ENCODE measurements at regions not wholly inside any gene's neighbourhood (a gene's known extent, or its start where the extent isn't known, plus 50 kb on each side); places are given as distances from the start of the nearest gene placed in this dataset.
"Not testable (repeated sequence)": the region's sequence is repeated elsewhere in the genome, so short reads cannot be mapped to it uniquely, and the experiment has no call there.

DNA sequence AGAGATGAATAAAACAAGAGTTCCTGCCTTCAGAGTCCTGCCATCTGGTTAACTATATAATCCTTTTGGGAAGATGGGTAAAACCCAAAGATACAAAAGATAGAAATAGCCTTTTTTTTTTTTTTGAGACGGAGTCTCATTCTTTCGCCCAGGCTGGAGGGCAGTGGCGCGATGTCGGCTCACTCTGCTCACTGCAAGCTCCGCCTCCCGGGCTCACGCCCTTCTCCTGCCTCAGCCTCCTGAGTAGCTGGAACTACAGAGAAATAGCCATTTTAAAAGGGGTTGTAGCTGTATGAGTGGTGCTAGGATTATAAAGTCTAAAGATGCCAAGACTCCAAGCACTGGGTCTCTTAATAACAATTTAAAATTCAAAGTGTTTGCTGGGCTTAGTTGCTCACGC is 97.2 kb downstream of the KDR start:
- in situ Hi-C loops (cut with MboI; ENCODE audit: low pct_unique_long_range_greater_than_20kb in 2 of 9, low sequenced_read_pairs in 9 of 9, unreplicated experiment in 9 of 9) = no loop called here
- H3K4me1 ChIP-seq (replicated peaks in 1 of 2) = peaks cover 14 to 21% of the 10 kb centered on the region in 2 donors
- H3K4me3 ChIP-seq = no peak overlapping the region
- no peak overlapping the region for H3K27ac ChIP-seq
- WGBS, 10 experiments = 75 to 91% (median 85%) methylated on average over 1 to 9 of the region's 9 CpGs; no CpG with 5 or more reads in 1 of the 10 experiments
- ATAC-seq (replicated peaks in 6 of 8) = no peak

DNA sequence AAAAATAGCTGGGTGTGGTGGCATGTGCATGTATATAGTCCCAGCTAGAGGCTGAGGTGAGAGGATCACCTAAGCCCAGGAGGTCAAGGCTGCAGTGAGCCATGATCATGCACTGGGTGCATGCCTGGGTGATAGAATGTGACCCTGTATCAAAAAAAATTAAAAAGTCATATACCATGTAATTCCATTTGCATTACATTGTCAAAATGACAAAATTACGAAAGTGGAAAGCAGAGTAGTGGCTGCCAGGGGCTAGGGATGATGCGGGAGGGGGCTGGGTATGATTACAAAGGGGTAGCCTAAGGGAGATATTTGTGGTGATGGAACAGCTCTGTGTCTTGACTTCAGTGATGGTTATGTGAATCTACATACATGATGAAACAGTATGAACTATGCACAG is 97.8 kb downstream of the KDR start:
- H3K4me3 ChIP-seq = no peak overlapping the region
- no peak for ATAC-seq (replicated peaks in 6 of 8)
- in situ Hi-C loops (cut with MboI; ENCODE audit: low pct_unique_long_range_greater_than_20kb in 2 of 9, low sequenced_read_pairs in 9 of 9, unreplicated experiment in 9 of 9) = no loop called here
- WGBS, 10 experiments = 37 to 100% (median 90%) methylated on average over 1 to 2 of the region's 2 CpGs; no CpG with 5 or more reads in 1 of the 10 experiments
- peaks cover 14 to 19% of the 10 kb centered on the region in 2 donors for H3K4me1 ChIP-seq (replicated peaks in 1 of 2)
- no peak overlapping the region for H3K27ac ChIP-seq

DNA sequence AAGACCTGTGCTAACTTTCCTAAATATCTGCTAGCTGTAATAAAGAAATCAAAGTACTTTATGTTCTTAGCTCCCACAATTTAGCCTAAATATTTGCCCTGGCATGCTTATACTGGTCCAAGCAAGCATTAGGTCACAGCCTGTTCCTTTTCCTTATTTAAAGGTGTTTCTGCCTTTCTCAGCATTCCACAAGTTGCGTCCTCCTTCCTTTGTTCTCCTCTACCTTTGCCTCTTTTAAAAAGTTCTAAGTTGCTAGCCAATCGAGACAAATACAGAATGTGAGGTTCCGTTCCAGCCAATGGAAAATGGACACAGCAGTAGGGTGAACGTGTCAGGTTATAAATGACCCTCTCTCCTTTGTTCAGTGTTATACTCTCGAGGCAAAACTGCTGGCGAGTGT is 99.9 kb downstream of the KDR start:
- 20 to 100% (median 69%) methylated on average over 1 to 6 of the region's 6 CpGs for WGBS, 10 experiments
- H3K27ac ChIP-seq; H3K4me3 ChIP-seq; H3K4me1 ChIP-seq (replicated peaks in 1 of 2); ATAC-seq (replicated peaks in 6 of 8); in situ Hi-C loops (cut with MboI; ENCODE audit: low pct_unique_long_range_greater_than_20kb in 2 of 9, low sequenced_read_pairs in 9 of 9, unreplicated experiment in 9 of 9): not testable (repeated sequence)

DNA sequence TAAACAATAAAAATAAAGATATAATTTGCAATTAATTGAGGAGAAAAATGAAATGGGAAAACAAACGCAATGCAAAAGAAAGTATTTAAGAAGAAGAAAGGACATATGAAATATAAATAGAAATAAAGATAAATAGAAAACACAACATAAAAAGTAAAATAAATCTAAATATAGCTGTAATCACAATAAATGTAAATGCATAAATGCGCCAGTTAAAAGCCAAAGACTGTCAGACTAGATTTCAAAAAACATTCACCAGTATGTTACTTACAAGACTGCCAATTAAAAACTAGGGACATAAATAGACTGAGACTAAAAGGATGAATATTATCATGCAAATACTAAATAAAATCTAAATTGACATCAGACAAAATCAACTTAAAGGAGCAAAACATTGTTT is 102.4 kb downstream of the KDR start:
- Histone ChIP-seq H3K27ac (no peak overlapping the region), H3K4me3 (no peak overlapping the region), H3K4me1 (replicated peaks in 1 of 2) (no peaks in the 10 kb centered on the region)
- in situ Hi-C loops (cut with MboI; ENCODE audit: low pct_unique_long_range_greater_than_20kb in 2 of 9, low sequenced_read_pairs in 9 of 9, unreplicated experiment in 9 of 9) = loop anchor here in 2 of 9 experiments (25.0 kb wide), 2 partner anchors 289 to 314 kb away; partner anchors contain the start of gene SRD5A3 (in 1 of the 2)
- ATAC-seq (replicated peaks in 6 of 8) = no peak
- WGBS, 10 experiments = 67 to 100% (median 93%) methylated on average over 1 to 2 of the region's 2 CpGs

DNA sequence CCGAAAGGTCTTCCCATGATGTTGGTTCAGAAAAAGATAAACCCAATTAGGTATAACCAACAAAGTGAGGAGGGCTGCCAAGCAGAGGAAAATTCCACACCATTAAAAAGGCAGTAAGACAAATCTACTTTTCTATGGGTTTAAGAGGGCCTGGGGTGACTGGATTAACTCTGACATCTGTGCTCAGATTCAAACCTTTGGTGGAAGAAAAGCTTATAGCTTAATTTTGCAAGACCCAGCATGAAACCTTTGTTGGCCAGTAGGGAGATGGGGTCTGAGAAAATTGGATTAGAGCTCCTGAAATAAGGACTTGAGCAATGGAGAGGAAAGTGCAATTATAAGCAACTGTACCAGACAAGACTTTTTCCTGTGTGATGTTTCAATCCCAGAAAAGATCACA is 104.2 kb downstream of the KDR start:
- Histone ChIP-seq H3K4me1 (replicated peaks in 1 of 2) (no peaks in the 10 kb centered on the region), H3K27ac (no peak overlapping the region), H3K4me3 (no peak overlapping the region)
- in situ Hi-C loops (cut with MboI; ENCODE audit: low pct_unique_long_range_greater_than_20kb in 2 of 9, low sequenced_read_pairs in 9 of 9, unreplicated experiment in 9 of 9) = loop anchor here in 2 of 9 experiments (25.0 kb wide), 2 partner anchors 291 to 316 kb away; partner anchors contain the start of gene SRD5A3 (in 1 of the 2)
- no peak for ATAC-seq (replicated peaks in 6 of 8)
- 0 to 100% (median 0%) methylated on average over 1 of the region's 1 CpG; no CpG with 5 or more reads in 3 of the 10 experiments for WGBS, 10 experiments

- WGBS, 10 experiments = 20 to 100% (median 71%) methylated on average over 1 to 2 of the region's 2 CpGs; no CpG with 5 or more reads in 3 of the 10 experiments
- no peak for ATAC-seq (replicated peaks in 6 of 8)
- Histone ChIP-seq H3K4me3 (no peak overlapping the region), H3K4me1 (replicated peaks in 1 of 2) (no peaks in the 10 kb centered on the region), H3K27ac (no peak overlapping the region)
- in situ Hi-C loops (cut with MboI; ENCODE audit: low pct_unique_long_range_greater_than_20kb in 2 of 9, low sequenced_read_pairs in 9 of 9, unreplicated experiment in 9 of 9) = loop anchor here in 2 of 9 experiments (25.0 kb wide), 2 partner anchors 292 to 317 kb away; partner anchors contain the start of gene SRD5A3 (in 1 of the 2)
Observed at GRCh38 chr4:55020131-55020530, 105.3 kb downstream of the KDR start.

DNA sequence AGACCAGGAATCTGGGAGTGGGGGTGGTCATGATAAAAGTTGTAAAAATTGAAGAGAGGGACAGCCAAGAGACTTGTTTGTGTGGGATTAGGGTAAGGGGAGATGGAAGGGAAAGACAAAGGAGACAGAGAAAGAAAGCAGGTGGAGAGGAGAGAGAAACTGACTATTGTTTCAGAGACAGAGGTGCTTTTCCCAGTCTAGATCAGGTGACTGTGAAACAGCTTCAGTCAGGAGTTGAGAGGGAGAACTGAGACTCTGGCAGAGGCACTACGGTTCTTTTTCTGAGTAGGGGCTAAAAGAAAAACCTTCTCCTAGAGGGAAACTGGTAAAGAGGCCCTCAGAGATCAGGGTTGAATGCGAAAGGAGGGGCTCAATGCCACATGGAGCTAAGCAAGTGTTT is 106.4 kb downstream of the KDR start:
- WGBS, 10 experiments = 17 to 89% (median 45%) methylated on average over 1 to 2 of the region's 2 CpGs; no CpG with 5 or more reads in 1 of the 10 experiments
- Histone ChIP-seq H3K4me3 (no peak overlapping the region), H3K27ac (no peak overlapping the region), H3K4me1 (replicated peaks in 1 of 2) (no peaks in the 10 kb centered on the region)
- no peak for ATAC-seq (replicated peaks in 6 of 8)
- in situ Hi-C loops (cut with MboI; ENCODE audit: low pct_unique_long_range_greater_than_20kb in 2 of 9, low sequenced_read_pairs in 9 of 9, unreplicated experiment in 9 of 9) = loop anchor here in 2 of 9 experiments (25.0 kb wide), 2 partner anchors 293 to 318 kb away; partner anchors contain the start of gene SRD5A3 (in 1 of the 2)

GRCh38 chr4:55018521-55018920 is 106.9 kb downstream of the KDR start:
- Histone ChIP-seq H3K4me3 (no peak overlapping the region), H3K27ac (no peak overlapping the region), H3K4me1 (replicated peaks in 1 of 2) (no peaks in the 10 kb centered on the region)
- in situ Hi-C loops (cut with MboI; ENCODE audit: low pct_unique_long_range_greater_than_20kb in 2 of 9, low sequenced_read_pairs in 9 of 9, unreplicated experiment in 9 of 9) = loop anchor here in 2 of 9 experiments (25.0 kb wide), 2 partner anchors 294 to 319 kb away; partner anchors contain the start of gene SRD5A3 (in 1 of the 2)
- 0 to 100% (median 72%) methylated on average over 1 to 2 of the region's 2 CpGs for WGBS, 10 experiments
- no peak for ATAC-seq (replicated peaks in 6 of 8)

GRCh38 chr4:55017406-55017805 is 108.0 kb downstream of the KDR start:
- no peak for ATAC-seq (replicated peaks in 6 of 8)
- WGBS, 10 experiments = 48 to 100% (median 89%) methylated on average over 1 to 4 of the region's 4 CpGs; no CpG with 5 or more reads in 1 of the 10 experiments
- in situ Hi-C loops (cut with MboI; ENCODE audit: low pct_unique_long_range_greater_than_20kb in 2 of 9, low sequenced_read_pairs in 9 of 9, unreplicated experiment in 9 of 9) = loop anchor here in 2 of 9 experiments (25.0 kb wide), 2 partner anchors 295 to 320 kb away; partner anchors contain the start of gene SRD5A3 (in 1 of the 2)

DNA sequence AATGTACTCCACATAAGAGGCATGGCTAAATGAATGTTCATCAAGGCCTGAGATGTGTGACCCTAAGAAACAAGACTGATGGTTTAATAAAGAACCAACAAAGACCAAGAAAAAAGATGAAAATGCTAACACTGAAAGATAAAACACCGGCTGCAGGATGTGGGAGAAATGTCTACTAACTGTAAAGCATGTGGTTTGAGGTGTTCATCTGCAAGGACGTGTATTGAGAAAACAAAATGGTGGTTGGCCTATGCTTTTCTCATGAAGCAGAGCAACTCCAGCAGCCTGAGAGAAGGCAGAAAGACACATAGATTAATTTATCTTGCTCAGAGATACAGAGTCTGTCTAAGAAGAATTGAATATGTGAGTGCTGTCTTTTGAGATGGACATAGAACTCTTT is 109.3 kb downstream of the KDR start:
- Histone ChIP-seq H3K4me1 (replicated peaks in 1 of 2) (peaks cover 2% of the 10 kb centered on the region in 2 donors), H3K27ac (no peak overlapping the region), H3K4me3 (no peak overlapping the region)
- 21 to 100% (median 79%) methylated on average over 1 to 2 of the region's 2 CpGs; no CpG with 5 or more reads in 2 of the 10 experiments for WGBS, 10 experiments
- in situ Hi-C loops (cut with MboI; ENCODE audit: low pct_unique_long_range_greater_than_20kb in 2 of 9, low sequenced_read_pairs in 9 of 9, unreplicated experiment in 9 of 9) = loop anchor here in 2 of 9 experiments (25.0 kb wide), 2 partner anchors 296 to 321 kb away; partner anchors contain the start of gene SRD5A3 (in 1 of the 2)
- no peak for ATAC-seq (replicated peaks in 6 of 8)

More at GRCh38 chr4:55017406-55017805, 108.0 kb downstream of the KDR start:
- Histone ChIP-seq H3K4me3 (no peak overlapping the region), H3K27ac (no peak overlapping the region), H3K4me1 (replicated peaks in 1 of 2) (peaks cover 0 to 2% of the 10 kb centered on the region in 2 donors)

DNA sequence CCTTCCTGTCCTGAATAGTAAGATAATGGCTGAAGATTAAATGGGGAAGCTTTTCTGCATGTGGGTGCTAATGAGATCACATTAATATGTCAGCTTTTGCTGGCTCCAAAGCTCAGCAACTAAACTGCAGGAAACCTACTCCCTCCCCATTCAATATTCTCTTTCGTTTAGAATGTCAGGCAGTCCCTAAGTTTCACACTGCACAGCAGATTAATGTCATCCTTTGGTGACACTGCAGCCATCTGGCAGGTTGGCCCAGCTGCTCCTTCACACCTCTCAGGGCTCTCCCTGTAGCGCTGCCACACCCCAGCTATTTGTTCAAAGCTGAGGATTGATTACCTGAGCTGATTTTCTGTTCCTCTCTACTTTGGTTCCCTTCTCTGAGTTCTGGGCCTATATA is 110.5 kb downstream of the KDR start:
- Histone ChIP-seq H3K4me1 (replicated peaks in 1 of 2) (peaks cover 2% of the 10 kb centered on the region in 2 donors), H3K4me3 (no peak overlapping the region), H3K27ac (no peak overlapping the region)
- ATAC-seq (replicated peaks in 6 of 8) = peak in 3 of 8 experiments; percentile 21 to 53 (median 23)
- WGBS, 10 experiments = 0 to 100% (median 38%) methylated on average over 1 of the region's 2 CpGs; no CpG with 5 or more reads in 5 of the 10 experiments
- in situ Hi-C loops (cut with MboI; ENCODE audit: low pct_unique_long_range_greater_than_20kb in 2 of 9, low sequenced_read_pairs in 9 of 9, unreplicated experiment in 9 of 9) = loop anchor here in 2 of 9 experiments (25.0 kb wide), 2 partner anchors 297 to 322 kb away; partner anchors contain the start of gene SRD5A3 (in 1 of the 2)

- H3K27ac ChIP-seq = no peak overlapping the region
- 33 to 94% (median 87%) methylated on average over 1 to 6 of the region's 6 CpGs; no CpG with 5 or more reads in 2 of the 10 experiments for WGBS, 10 experiments
- in situ Hi-C loops (cut with MboI; ENCODE audit: low pct_unique_long_range_greater_than_20kb in 2 of 9, low sequenced_read_pairs in 9 of 9, unreplicated experiment in 9 of 9) = loop anchor here in 2 of 9 experiments (25.0 kb wide), 2 partner anchors 299 to 324 kb away; partner anchors contain the start of gene SRD5A3 (in 1 of the 2)
- ATAC-seq (replicated peaks in 6 of 8) = no peak
- H3K4me1 ChIP-seq (replicated peaks in 1 of 2) = peaks cover 2% of the 10 kb centered on the region in 2 donors
- no peak overlapping the region for H3K4me3 ChIP-seq
Observed at GRCh38 chr4:55013431-55013955, 111.9 kb downstream of the KDR start.
